ENCODE measurements at regions not wholly inside any gene's neighbourhood (a gene's known extent, or its start where the extent isn't known, plus 50 kb on each side); places are given as distances from the start of the nearest gene placed in this dataset.
A peak's percentile ranks its signal among the peaks of the same experiment; 100 is the strongest.
"Not testable (repeated sequence)": the region's sequence is repeated elsewhere in the genome, so short reads cannot be mapped to it uniquely, and the experiment has no call there.

DNA sequence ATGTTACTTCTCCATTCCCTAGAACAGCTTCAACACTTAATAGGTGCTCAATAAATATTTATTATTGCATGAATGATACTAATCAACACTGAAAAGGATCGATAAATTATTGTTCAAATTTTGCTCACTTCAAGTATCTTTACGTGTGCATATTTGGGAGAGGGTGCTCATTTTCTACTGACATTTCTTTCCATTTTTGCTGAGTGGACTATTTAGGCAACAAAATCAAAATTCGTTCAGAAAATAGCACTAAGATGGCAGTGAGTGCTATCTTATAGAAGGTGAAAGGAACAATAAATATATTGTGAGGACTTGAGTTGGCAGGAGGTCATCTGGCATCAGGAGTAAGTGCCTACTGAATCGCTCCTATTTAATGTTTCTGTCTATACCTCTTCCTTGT lies 501.9 kb upstream of the IRAK1BP1 start:
- Mint-ChIP-seq H3K27me3 (no peaks in the 10 kb centered on the region), H3K4me1 (no peaks in the 10 kb centered on the region), H3K4me3 (no peak overlapping the region), H3K27ac (no peak overlapping the region), H3K36me3 (no peaks in the 10 kb centered on the region), H3K9me3 (peaks cover 0 to 15% (median 3%) of the 10 kb centered on the region in 9 donors)
- POLR2A ChIA-PET: no interaction called here
- ATAC-seq (no peak), DNase-seq (no peak)

DNA sequence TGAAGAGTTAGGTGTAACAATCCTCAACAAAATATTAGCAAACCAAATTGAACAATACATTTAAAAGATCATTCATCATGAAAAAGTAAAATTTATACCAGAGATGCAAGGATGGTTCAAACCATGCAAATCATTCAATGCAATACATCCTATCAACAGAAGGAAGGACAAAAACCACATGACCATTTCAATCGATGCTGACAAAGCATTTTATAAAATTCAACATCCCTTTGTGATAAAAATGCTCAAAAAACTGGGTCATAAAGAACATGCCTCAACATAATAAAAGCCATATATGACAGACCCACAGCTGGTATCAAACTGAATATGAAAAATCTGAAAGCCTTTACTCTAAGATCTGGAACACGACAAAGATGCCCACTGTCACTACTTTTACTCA lies 490.3 kb upstream of the IRAK1BP1 start:
- Mint-ChIP-seq H3K36me3 (peaks cover 0 to 2% (median 0%) of the 10 kb centered on the region in 3 donors), H3K27me3 (no peaks in the 10 kb centered on the region), H3K27ac (no peak overlapping the region), H3K4me1 (no peaks in the 10 kb centered on the region), H3K4me3 (no peak overlapping the region), H3K9me3 (peaks cover 4 to 48% (median 26%) of the 10 kb centered on the region in 9 donors)
- no peak for ATAC-seq
- no peak for DNase-seq
- POLR2A ChIA-PET: no interaction called here

DNA sequence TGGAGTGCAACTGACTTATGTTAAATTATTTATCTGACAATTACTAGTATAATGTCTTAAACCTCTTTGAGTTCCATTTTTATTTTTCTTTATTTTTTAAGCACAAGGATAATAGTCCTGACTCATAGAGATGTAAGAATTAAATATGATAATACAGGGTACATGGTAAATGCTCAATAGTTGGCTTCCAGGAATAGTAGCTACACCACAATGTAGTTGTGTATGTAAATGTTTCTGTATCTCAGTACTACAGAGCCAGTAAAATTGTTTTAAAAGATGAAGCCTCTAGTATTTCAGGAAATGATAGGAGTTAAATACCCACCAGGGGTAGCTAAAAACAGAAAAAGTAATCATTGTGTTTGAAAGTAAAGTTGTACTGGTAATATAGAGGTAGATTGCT lies 487.4 kb upstream of the IRAK1BP1 start:
- DNase-seq (no peak), ATAC-seq (no peak)
- POLR2A ChIA-PET: no interaction called here
- no peaks in the 10 kb centered on the region for H3K27me3 Mint-ChIP-seq
- H3K27ac Mint-ChIP-seq: no peak overlapping the region
- peaks cover 7 to 37% (median 19%) of the 10 kb centered on the region in 9 donors for H3K9me3 Mint-ChIP-seq
- H3K36me3 Mint-ChIP-seq: peaks cover 0 to 2% (median 0%) of the 10 kb centered on the region in 3 donors
- H3K4me3 Mint-ChIP-seq: no peak overlapping the region
- H3K4me1 Mint-ChIP-seq: no peaks in the 10 kb centered on the region

DNA sequence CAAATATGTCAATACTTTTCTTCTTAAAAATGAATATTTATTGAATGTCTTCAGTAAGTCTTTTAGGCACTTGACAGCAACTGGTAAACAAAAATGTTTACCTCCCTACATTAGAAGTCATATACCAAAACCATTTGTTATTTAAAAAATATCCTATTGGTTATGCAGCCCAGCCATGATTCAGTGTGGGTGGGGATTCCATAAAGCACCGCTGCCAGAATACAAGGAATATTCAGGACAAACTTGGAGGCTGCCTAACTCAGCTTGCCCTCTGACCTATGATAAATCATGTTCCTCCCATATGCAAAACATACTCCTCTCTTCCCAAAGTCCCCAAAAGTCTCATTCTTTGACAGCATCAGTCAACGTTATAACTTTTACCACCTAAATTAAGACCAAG lies 486.8 kb upstream of the IRAK1BP1 start:
- Mint-ChIP-seq H3K27me3 (no peaks in the 10 kb centered on the region), H3K27ac (no peak overlapping the region), H3K9me3 (peaks cover 7 to 40% (median 19%) of the 10 kb centered on the region in 9 donors), H3K36me3 (peaks cover 0 to 2% (median 0%) of the 10 kb centered on the region in 3 donors), H3K4me3 (no peak overlapping the region), H3K4me1 (no peaks in the 10 kb centered on the region)
- DNase-seq (no peak), ATAC-seq (no peak)
- POLR2A ChIA-PET: no interaction called here

DNA sequence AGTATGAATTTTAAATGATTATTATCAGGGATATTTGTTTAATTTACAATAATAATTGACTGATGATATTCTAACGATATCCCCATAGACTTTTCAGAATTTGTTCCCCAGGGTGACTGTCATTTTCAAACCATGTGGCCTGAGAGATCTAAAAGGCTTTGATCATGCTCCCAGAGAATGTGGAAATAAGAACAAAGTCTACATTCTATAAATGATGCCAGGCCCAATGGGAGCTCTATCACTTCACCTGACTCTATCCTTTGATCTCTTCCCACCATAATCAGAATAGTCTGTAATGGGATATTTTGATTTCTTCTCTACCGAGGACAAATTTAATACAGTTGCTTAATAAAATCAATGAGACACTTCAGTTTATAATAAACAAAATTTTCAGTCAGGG lies 483.4 kb upstream of the IRAK1BP1 start:
- DNase-seq: no peak
- ATAC-seq: no peak
- POLR2A ChIA-PET: no interaction called here
- H3K4me1 Mint-ChIP-seq: no peaks in the 10 kb centered on the region
- peaks cover 0 to 11% (median 2%) of the 10 kb centered on the region in 3 donors for H3K36me3 Mint-ChIP-seq
- H3K9me3 Mint-ChIP-seq: peaks cover 17 to 48% (median 27%) of the 10 kb centered on the region in 9 donors
- H3K4me3 Mint-ChIP-seq: no peak overlapping the region
- H3K27me3 Mint-ChIP-seq: no peaks in the 10 kb centered on the region
- no peak overlapping the region for H3K27ac Mint-ChIP-seq

DNA sequence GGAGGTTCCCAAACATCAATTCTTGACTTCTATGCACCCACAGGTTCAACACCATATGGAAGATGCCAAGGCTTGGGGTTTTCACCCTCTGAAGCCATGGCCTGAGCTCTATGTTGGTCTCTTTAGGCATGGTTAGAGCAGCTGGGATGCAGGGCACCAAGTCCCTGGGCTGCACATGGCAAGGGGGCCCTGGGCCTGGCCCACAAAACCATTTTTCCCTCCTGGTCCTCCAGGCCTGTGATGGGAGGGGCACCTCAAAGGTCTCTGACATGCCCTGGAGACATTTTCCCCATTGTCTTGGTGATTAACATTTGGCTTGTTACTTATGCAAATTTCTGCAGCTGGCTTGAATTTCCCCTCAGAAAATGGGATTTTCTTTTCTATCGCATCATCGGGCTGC lies 480.5 kb upstream of the IRAK1BP1 start:
- peaks cover 15 to 58% (median 33%) of the 10 kb centered on the region in 9 donors for H3K9me3 Mint-ChIP-seq
- DNase-seq, POLR2A ChIA-PET, H3K4me3 Mint-ChIP-seq, H3K4me1 Mint-ChIP-seq, ATAC-seq, H3K27ac Mint-ChIP-seq, H3K27me3 Mint-ChIP-seq: not testable (repeated sequence)
- peaks cover 0 to 11% (median 0%) of the 10 kb centered on the region in 3 donors for H3K36me3 Mint-ChIP-seq

DNA sequence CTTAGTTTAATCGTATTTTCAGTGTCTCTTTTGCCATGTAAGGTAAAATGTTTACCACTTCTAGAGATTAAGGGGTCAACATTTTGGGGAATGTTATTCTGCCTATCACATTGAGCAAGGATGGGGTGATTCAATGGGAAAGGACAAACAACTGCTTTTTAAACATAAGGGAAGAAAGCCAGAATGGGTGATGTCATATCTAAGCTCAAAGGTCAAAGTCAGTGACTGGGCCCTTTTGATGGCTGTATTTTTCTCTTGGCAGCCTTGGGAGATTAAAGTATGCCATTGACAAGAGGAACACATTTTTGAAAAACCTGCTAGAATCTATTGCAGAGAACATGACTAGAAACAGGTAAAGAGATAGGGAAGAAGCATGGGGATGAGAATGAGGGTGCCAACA lies 477.3 kb upstream of the IRAK1BP1 start:
- H3K4me3 Mint-ChIP-seq: no peak overlapping the region
- POLR2A ChIA-PET: no interaction called here
- no peak overlapping the region for H3K27ac Mint-ChIP-seq
- H3K36me3 Mint-ChIP-seq: peaks cover 0 to 11% (median 0%) of the 10 kb centered on the region in 3 donors
- H3K27me3 Mint-ChIP-seq: no peaks in the 10 kb centered on the region
- no peak for ATAC-seq
- H3K9me3 Mint-ChIP-seq: peaks cover 7 to 55% (median 31%) of the 10 kb centered on the region in 9 donors
- DNase-seq: no peak
- H3K4me1 Mint-ChIP-seq: no peaks in the 10 kb centered on the region

DNA sequence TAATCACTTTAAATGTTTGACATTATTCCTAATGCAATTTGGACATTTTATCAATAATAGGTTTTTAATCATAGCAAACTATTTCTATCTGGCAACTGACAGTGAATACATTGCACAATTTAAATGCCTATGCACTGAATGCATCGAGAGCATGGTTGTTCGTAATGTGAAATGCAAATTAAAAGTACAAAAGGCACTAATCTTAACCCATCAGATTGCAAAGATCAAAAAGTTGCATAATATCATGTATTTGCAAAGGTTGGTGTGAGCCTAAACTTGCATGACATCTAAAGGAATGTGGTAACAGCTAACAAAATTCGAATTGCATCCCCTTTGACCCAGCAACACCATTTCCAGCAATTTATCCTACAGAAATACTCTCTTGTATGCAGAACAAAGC lies 469.9 kb upstream of the IRAK1BP1 start:
- ATAC-seq: no peak
- H3K27me3 Mint-ChIP-seq: no peaks in the 10 kb centered on the region
- H3K4me1 Mint-ChIP-seq: no peaks in the 10 kb centered on the region
- H3K9me3 Mint-ChIP-seq: peaks cover 0 to 12% (median 0%) of the 10 kb centered on the region in 9 donors
- H3K4me3 Mint-ChIP-seq: no peak overlapping the region
- no peak for DNase-seq
- H3K36me3 Mint-ChIP-seq: no peaks in the 10 kb centered on the region
- POLR2A ChIA-PET: no interaction called here
- no peak overlapping the region for H3K27ac Mint-ChIP-seq

DNA sequence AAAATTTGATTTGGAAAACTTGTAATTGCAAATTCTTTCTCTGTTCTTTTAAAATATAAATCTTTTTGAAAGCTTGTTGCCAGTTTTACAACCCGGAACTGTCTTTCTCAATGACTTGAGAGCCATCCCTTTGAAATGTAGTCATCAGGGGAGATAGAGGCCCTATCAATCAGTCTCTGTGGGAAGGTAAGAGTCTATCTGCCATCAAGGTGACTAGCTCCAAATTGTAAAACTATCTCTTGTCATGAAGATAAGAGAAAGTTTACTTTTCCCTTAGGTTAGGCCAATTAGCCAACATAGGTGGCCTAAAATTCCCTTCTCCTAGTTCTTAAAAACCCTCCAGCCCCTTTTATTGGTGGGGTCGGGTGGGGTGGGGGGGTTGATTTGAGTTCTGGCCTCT lies 469.1 kb upstream of the IRAK1BP1 start:
- ATAC-seq: no peak
- peaks cover 0 to 12% (median 3%) of the 10 kb centered on the region in 9 donors for H3K9me3 Mint-ChIP-seq
- no peak overlapping the region for H3K4me3 Mint-ChIP-seq
- no peaks in the 10 kb centered on the region for H3K36me3 Mint-ChIP-seq
- H3K4me1 Mint-ChIP-seq: no peaks in the 10 kb centered on the region
- DNase-seq: no peak
- no peaks in the 10 kb centered on the region for H3K27me3 Mint-ChIP-seq
- H3K27ac Mint-ChIP-seq: no peak overlapping the region
- POLR2A ChIA-PET: no interaction called here

DNA sequence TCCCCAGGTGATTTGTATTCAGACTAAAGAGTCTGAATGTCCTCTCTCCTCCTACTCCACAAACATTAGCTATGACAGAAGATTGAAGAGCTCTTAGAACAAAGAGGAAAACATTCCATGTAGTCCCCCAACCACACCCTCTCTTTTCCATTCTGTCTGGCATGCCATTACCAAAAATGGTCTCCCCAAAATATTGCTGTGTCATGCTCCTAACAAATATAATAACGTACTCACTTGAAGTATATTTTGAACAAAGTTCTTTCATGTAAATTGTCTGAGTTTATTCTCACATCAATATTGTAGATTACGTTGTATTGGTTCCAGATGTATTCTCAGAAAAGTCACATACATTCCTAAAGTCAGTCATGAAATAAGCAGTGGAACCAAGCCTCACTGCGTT lies 467.3 kb upstream of the IRAK1BP1 start:
- POLR2A ChIA-PET: no interaction called here
- peaks cover 0 to 24% (median 6%) of the 10 kb centered on the region in 9 donors for H3K9me3 Mint-ChIP-seq

DNA sequence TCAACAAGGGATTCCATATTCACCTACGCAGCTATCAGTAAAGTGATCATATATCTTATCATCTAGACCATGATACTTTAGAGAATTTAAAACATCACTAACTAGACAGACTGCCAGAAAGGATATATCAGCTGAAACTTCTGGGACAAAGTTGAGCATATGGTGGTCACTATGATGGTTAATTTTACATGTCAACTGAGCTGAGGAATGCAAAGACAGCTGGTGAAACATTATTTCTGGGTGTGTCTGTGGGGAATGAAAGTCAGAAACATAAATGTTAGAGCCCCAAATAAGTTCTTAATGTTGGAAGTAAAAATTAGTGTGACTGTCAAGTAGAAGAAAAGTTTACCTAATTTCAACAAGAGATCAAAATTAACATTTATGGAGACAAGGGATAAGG lies 440.0 kb upstream of the IRAK1BP1 start:
- Mint-ChIP-seq H3K9me3 (peaks cover 4 to 29% (median 10%) of the 10 kb centered on the region in 9 donors), H3K27ac (no peak overlapping the region), H3K4me1 (no peaks in the 10 kb centered on the region), H3K36me3 (peaks cover 0 to 5% (median 0%) of the 10 kb centered on the region in 3 donors), H3K27me3 (no peaks in the 10 kb centered on the region), H3K4me3 (no peak overlapping the region)
- DNase-seq (no peak), ATAC-seq (no peak)
- POLR2A ChIA-PET: no interaction called here

More for the DNA sequence above, 467.3 kb upstream of the IRAK1BP1 start:
- H3K27ac Mint-ChIP-seq: no peak overlapping the region
- no peaks in the 10 kb centered on the region for H3K36me3 Mint-ChIP-seq
- no peak for ATAC-seq
- no peak for DNase-seq
- no peak overlapping the region for H3K4me3 Mint-ChIP-seq
- H3K4me1 Mint-ChIP-seq: no peaks in the 10 kb centered on the region
- H3K27me3 Mint-ChIP-seq: no peaks in the 10 kb centered on the region

DNA sequence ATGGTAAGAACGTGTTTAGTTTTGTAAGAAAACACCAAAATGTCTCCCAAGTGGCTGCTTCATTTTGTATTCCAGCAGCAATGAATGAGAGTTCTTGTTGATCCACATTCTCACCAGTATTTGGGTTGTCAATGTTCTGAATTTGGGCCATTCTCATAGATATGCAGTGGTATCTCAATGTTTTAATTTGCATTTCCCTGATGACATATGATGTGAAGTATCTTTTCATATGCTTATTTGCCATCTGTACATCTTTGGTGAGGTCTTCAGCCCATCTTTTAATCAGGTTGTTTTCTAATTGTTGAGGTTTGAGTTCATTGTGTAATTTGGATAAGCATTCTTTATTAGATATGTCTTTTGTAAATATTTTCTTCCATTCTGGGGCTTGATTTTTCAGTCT lies 436.8 kb upstream of the IRAK1BP1 start:
- no peaks in the 10 kb centered on the region for H3K36me3 Mint-ChIP-seq
- POLR2A ChIA-PET: no interaction called here
- no peak for DNase-seq
- H3K27ac Mint-ChIP-seq: no peak overlapping the region
- no peaks in the 10 kb centered on the region for H3K4me1 Mint-ChIP-seq
- ATAC-seq: no peak
- H3K27me3 Mint-ChIP-seq: no peaks in the 10 kb centered on the region
- peaks cover 0 to 10% (median 2%) of the 10 kb centered on the region in 9 donors for H3K9me3 Mint-ChIP-seq
- no peak overlapping the region for H3K4me3 Mint-ChIP-seq

DNA sequence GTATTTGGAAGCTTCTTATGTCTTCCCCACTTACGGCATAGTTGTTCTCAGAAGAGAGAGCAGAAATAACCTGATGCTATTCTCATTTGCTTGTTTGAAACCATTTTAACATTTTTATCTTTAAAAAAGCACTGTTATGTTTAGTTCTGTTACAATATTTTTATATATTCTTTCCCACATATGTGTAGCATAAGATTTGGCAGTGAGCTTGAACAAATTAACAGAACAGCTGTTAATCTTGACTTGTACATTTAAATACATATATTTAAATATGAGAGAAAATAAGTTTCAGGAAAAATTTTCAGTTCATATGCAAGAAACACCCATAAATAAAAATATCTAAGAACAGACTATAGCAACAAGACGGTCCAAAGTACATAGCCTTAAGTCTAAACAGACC lies 431.7 kb upstream of the IRAK1BP1 start:
- DNase-seq (no peak), ATAC-seq (no peak)
- POLR2A ChIA-PET: no interaction called here
- H3K9me3 Mint-ChIP-seq: peaks cover 0 to 4% (median 1%) of the 10 kb centered on the region in 9 donors
- H3K4me3 Mint-ChIP-seq: no peak overlapping the region
- H3K27me3 Mint-ChIP-seq: no peaks in the 10 kb centered on the region
- H3K27ac Mint-ChIP-seq: no peak overlapping the region
- H3K4me1 Mint-ChIP-seq: no peaks in the 10 kb centered on the region
- no peaks in the 10 kb centered on the region for H3K36me3 Mint-ChIP-seq

DNA sequence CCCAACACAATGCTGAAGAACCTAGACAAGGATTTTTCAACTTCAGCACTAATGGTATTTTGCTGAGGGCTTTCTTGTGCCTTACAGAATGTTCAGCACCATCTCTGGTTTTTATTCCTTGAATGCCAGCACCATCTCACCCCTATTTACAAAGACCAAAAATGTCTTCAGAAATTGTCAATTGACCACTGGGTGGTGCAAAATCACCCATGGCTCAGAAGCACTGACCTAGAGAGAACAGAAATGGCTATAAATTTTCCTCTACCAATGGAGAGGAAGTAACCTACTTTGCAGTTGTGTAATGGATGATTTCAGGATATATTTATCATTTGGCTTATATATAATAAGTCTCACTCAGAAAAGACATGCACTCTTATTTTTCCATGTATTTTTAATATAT lies 431.0 kb upstream of the IRAK1BP1 start:
- ATAC-seq: no peak
- Mint-ChIP-seq H3K36me3 (no peaks in the 10 kb centered on the region), H3K4me3 (no peak overlapping the region), H3K9me3 (peaks cover 0 to 4% (median 1%) of the 10 kb centered on the region in 9 donors), H3K27ac (no peak overlapping the region), H3K27me3 (no peaks in the 10 kb centered on the region), H3K4me1 (no peaks in the 10 kb centered on the region)
- POLR2A ChIA-PET: no interaction called here
- DNase-seq: peak in 1 of 10 donors; percentile 1
